Prostate gland (tissue), 2 donors: ENCODE measurements at regions not wholly inside any gene's neighbourhood (a gene's known extent, or its start where the extent isn't known, plus 50 kb on each side); places are given as distances from the start of the nearest gene placed in this dataset.

Source experiments
- CTCF ChIP-seq, 4 experiments: fragments of 200-600 bp in 2 of 4; fragments of 450-650 bp in 2 of 4; sonication (generic) in 2 of 4; IDR thresholded peaks; 1 replicate in 3 of 4; 2 replicates in 1 of 4; pipeline ENCODE4 v1.5.1; 2016 to 2019; ENCODE audit warnings: antibody characterized with exemption in 4 of 4, mild to moderate bottlenecking in 2 of 4, moderate library complexity in 2 of 4
- POLR2A ChIP-seq: fragments of 450-650 bp; IDR thresholded peaks from one replicate; pipeline ENCODE4 v1.6.1; 2016; ENCODE audit warnings: antibody characterized with exemption, mild to moderate bottlenecking
- POLR2AphosphoS5 ChIP-seq: sonication (generic); formaldehyde crosslinking; IDR thresholded peaks from one replicate; pipeline ENCODE4 v1.6.1; 2017; ENCODE audit warnings: antibody characterized with exemption

GRCh38 chr10:121243609-121244241 is 354.5 kb downstream of the FGFR2 start:
- TF ChIP-seq CTCF (IDR thresholded peaks at IDR 0.05) (no peak), POLR2A (no peak), POLR2AphosphoS5 (no peak)
